HepG2 (cell line): ENCODE measurements at regions not wholly inside any gene's neighbourhood (a gene's known extent, or its start where the extent isn't known, plus 50 kb on each side); places are given as distances from the start of the nearest gene placed in this dataset.

ENCODE experiments used
- AHR ChIP-seq: IDR thresholded peaks from 2 replicates; pipeline ENCODE4 v1.6.1; 2018; ENCODE audit warnings: missing genetic modification reagents, missing compliant biosample characterization
- BHLHE40 ChIP-seq: IDR thresholded peaks from 2 replicates; pipeline ENCODE4 v1.6.1; 2011; ENCODE audit warnings: low read length, improper control_type of control experiment
- FOXK2 ChIP-seq: fragments of 450-650 bp; IDR thresholded peaks from 2 replicates; pipeline ENCODE4 v1.6.1; 2016
- IKZF1 ChIP-seq: fragments of 450-650 bp; IDR thresholded peaks from 2 replicates; pipeline ENCODE4 v1.7.1; 2016
- KDM4B ChIP-seq: sonication (generic); formaldehyde crosslinking; IDR thresholded peaks from 2 replicates; pipeline ENCODE4 v1.4.0; 2020; ENCODE audit warnings: missing genetic modification reagents
- POLR2AphosphoS5 ChIP-seq: IDR thresholded peaks from 2 replicates; pipeline ENCODE4 v1.6.1; 2012; ENCODE audit warnings: low read depth, low read length
- RBFOX2 ChIP-seq: fragments of 200-400 bp; formaldehyde crosslinking; IDR thresholded peaks from 2 replicates; pipeline ENCODE4 v1.6.1; 2017; ENCODE audit warnings: low read depth, mild to moderate bottlenecking, low read length
- SMAD1 ChIP-seq: sonication (generic); formaldehyde crosslinking; IDR thresholded peaks from 2 replicates; pipeline ENCODE4 v1.4.0; 2020; ENCODE audit warnings: missing genetic modification reagents, low read depth, mild to moderate bottlenecking, borderline replicate concordance
- SP1 ChIP-seq, 2 experiments: fragments of 450-650 bp in 1 of 2; sonication (generic) in 1 of 2; formaldehyde crosslinking in 1 of 2; IDR thresholded peaks; 2 replicates each; pipeline versions ENCODE4 v1.4.0 to v1.6.1; 2016 to 2020; ENCODE audit warnings: missing genetic modification reagents in 1 of 2
- TBP ChIP-seq: sonication (generic); formaldehyde crosslinking; IDR thresholded peaks from 2 replicates; pipeline ENCODE4 v1.5.0; 2020; ENCODE audit warnings: missing genetic modification reagents
- TP53 ChIP-seq: sonication (generic); formaldehyde crosslinking; conservative IDR thresholded peaks from 2 replicates; pipeline ENCODE4 v1.4.0; 2020; ENCODE audit warnings: missing genetic modification reagents
- ZNF780A ChIP-seq: sonication (generic); formaldehyde crosslinking; IDR thresholded peaks from 2 replicates; pipeline ENCODE4 v1.8.0; 2022; ENCODE audit warnings: mild to moderate bottlenecking, missing genetic modification reagents, moderate library complexity
- ZNF839 ChIP-seq: sonication (generic); formaldehyde crosslinking; IDR thresholded peaks from 2 replicates; pipeline ENCODE4 v1.4.0; 2020; ENCODE audit warnings: missing genetic modification reagents, mild to moderate bottlenecking, borderline replicate concordance
- TF ChIP-seq, protein P1 (sequence below): sonication (generic); formaldehyde crosslinking; IDR thresholded peaks from 2 replicates; pipeline ENCODE4 v1.5.0; 2020; ENCODE audit warnings: mild to moderate bottlenecking, missing genetic modification reagents, borderline replicate concordance

DNA sequence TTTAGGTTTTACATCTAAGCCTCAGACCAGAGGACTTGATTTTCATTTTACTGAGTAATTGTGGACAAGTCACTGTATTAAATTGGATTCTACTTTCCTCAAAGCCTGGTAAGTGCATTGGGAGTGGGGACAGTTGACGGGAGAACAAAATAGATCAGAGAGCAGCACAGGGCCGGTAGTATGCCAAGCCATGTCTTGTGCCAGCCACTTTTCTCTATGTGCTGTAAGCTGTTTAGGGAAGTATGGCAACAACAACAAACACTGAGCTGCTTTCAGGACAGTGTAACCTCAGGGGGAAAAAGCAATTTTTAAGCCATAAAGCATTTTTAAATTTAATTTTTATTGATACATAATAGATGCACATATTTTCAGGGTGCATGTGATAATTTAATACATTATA is 365.9 kb upstream of the IGFBP3 start:
- no peak for TF ChIP-seq SP1 (IDR thresholded peaks at IDR 0.05)
- TF ChIP-seq SP1 (CRISPR knock-in tag; IDR thresholded peaks at IDR 0.05): no peak
- no peak for TF ChIP-seq TBP (CRISPR knock-in tag)
- TF ChIP-seq, protein P1, sequence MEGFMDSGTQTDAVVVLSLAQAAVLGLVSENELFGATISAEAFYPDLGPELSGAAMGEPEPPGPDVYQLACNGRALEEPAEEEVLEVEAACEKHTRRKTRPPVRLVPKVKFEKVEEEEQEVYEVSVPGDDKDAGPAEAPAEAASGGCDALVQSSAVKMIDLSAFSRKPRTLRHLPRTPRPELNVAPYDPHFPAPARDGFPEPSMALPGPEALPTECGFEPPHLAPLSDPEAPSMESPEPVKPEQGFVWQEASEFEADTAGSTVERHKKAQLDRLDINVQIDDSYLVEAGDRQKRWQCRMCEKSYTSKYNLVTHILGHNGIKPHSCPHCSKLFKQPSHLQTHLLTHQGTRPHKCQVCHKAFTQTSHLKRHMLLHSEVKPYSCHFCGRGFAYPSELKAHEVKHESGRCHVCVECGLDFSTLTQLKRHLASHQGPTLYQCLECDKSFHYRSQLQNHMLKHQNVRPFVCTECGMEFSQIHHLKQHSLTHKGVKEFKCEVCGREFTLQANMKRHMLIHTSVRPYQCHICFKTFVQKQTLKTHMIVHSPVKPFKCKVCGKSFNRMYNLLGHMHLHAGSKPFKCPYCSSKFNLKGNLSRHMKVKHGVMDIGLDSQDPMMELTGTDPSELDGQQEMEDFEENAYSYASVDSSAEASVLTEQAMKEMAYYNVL: no peak
- TF ChIP-seq RBFOX2: no peak
- TF ChIP-seq AHR (CRISPR knock-in tag): no peak
- no peak for TF ChIP-seq ZNF839 (CRISPR knock-in tag)
- TF ChIP-seq ZNF780A (CRISPR knock-in tag): no peak
- TF ChIP-seq KDM4B: no peak
- no peak for TF ChIP-seq IKZF1
- TF ChIP-seq FOXK2: no peak
- TF ChIP-seq BHLHE40: no peak
- no peak for TF ChIP-seq TP53 (CRISPR knock-in tag)
- TF ChIP-seq POLR2AphosphoS5: no peak
- no peak for TF ChIP-seq SMAD1 (CRISPR knock-in tag)
